Peyer's patch (tissue), 4 donors: ENCODE measurements at regions not wholly inside any gene's neighbourhood (a gene's known extent, or its start where the extent isn't known, plus 50 kb on each side); places are given as distances from the start of the nearest gene placed in this dataset.

Source experiments
- POLR2A ChIP-seq, 2 donors: fragments of 450-650 bp; IDR thresholded peaks; one replicate each; pipeline ENCODE4 v1.5.1; 2017; ENCODE audit warnings: antibody characterized with exemption in 2 of 2, mild to moderate bottlenecking in 2 of 2, moderate library complexity in 2 of 2
- TF ChIP-seq, protein P1 (sequence below), 6 experiments: fragments of 450-650 bp in 4 of 6; fragments of 200-600 bp in 2 of 6; sonication (generic) in 1 of 6; IDR thresholded peaks; one replicate each; pipeline ENCODE4 v1.5.1; 2017 to 2019; ENCODE audit warnings: antibody characterized with exemption in 6 of 6, mild to moderate bottlenecking in 3 of 6, moderate library complexity in 1 of 6

- no peak for TF ChIP-seq POLR2A (IDR thresholded peaks at IDR 0.05)
- TF ChIP-seq, protein P1, sequence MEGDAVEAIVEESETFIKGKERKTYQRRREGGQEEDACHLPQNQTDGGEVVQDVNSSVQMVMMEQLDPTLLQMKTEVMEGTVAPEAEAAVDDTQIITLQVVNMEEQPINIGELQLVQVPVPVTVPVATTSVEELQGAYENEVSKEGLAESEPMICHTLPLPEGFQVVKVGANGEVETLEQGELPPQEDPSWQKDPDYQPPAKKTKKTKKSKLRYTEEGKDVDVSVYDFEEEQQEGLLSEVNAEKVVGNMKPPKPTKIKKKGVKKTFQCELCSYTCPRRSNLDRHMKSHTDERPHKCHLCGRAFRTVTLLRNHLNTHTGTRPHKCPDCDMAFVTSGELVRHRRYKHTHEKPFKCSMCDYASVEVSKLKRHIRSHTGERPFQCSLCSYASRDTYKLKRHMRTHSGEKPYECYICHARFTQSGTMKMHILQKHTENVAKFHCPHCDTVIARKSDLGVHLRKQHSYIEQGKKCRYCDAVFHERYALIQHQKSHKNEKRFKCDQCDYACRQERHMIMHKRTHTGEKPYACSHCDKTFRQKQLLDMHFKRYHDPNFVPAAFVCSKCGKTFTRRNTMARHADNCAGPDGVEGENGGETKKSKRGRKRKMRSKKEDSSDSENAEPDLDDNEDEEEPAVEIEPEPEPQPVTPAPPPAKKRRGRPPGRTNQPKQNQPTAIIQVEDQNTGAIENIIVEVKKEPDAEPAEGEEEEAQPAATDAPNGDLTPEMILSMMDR (IDR thresholded peaks at IDR 0.05), result no peak
Measured at GRCh38 chr2:226031647-226032501, 632.4 kb downstream of the NYAP2 start.
